GM18502 (cell line): ENCODE measurements at regions not wholly inside any gene's neighbourhood (a gene's known extent, or its start where the extent isn't known, plus 50 kb on each side); places are given as distances from the start of the nearest gene placed in this dataset.
"Not testable (repeated sequence)": the region's sequence is repeated elsewhere in the genome, so short reads cannot be mapped to it uniquely, and the experiment has no call there.

Experiments used
- ATAC-seq: cut with Tn5 transposase; IDR thresholded peaks from one replicate; pipeline ENCODE4 v1.9.1; 2021; ENCODE audit warnings: mild to moderate bottlenecking; ENCODE audit not compliant: unreplicated experiment, poor library complexity

GRCh38 chr1:99496067-99496466 lies 149.8 kb upstream of the PALMD start:
- no peak for ATAC-seq

GRCh38 chr1:99497690-99498089 lies 148.2 kb upstream of the PALMD start:
- no peak for ATAC-seq

GRCh38 chr1:99500541-99500940 lies 145.4 kb upstream of the PALMD start:
- ATAC-seq = no peak

GRCh38 chr1:99501871-99502270 lies 144.0 kb upstream of the PALMD start:
- ATAC-seq = no peak

- no peak for ATAC-seq
Observed at GRCh38 chr1:99502400-99502799, 143.5 kb upstream of the PALMD start.

- no peak for ATAC-seq
Observed at GRCh38 chr1:99503276-99503747, 142.6 kb upstream of the PALMD start.

GRCh38 chr1:99504287-99504686 lies 141.6 kb upstream of the PALMD start:
- no peak for ATAC-seq

GRCh38 chr1:99506631-99507030 lies 139.3 kb upstream of the PALMD start:
- ATAC-seq = no peak

GRCh38 chr1:99507446-99507845 lies 138.5 kb upstream of the PALMD start:
- ATAC-seq = not testable (repeated sequence)

GRCh38 chr1:99507906-99508732 lies 137.8 kb upstream of the PALMD start:
- ATAC-seq = no peak

GRCh38 chr1:99508733-99509445 lies 137.0 kb upstream of the PALMD start:
- not testable (repeated sequence) for ATAC-seq

GRCh38 chr1:99514823-99515552 lies 130.9 kb upstream of the PALMD start:
- not testable (repeated sequence) for ATAC-seq

GRCh38 chr1:99516141-99516540 lies 129.8 kb upstream of the PALMD start:
- no peak for ATAC-seq

GRCh38 chr1:99520121-99520520 lies 125.8 kb upstream of the PALMD start:
- ATAC-seq = no peak

GRCh38 chr1:99525331-99525730 lies 120.6 kb upstream of the PALMD start:
- ATAC-seq = no peak

GRCh38 chr1:99527078-99527477 lies 118.8 kb upstream of the PALMD start:
- ATAC-seq = no peak

- ATAC-seq = no peak
Observed at GRCh38 chr1:99527545-99527944, 118.4 kb upstream of the PALMD start.

- no peak for ATAC-seq
Observed at GRCh38 chr1:99529002-99529401, 116.9 kb upstream of the PALMD start.

GRCh38 chr1:99531578-99532275 lies 114.2 kb upstream of the PALMD start:
- no peak for ATAC-seq

GRCh38 chr1:99532276-99532580 lies 113.7 kb upstream of the PALMD start:
- no peak for ATAC-seq
